GM12872 (cell line): ENCODE measurements at regions not wholly inside any gene's neighbourhood (a gene's known extent, or its start where the extent isn't known, plus 50 kb on each side); places are given as distances from the start of the nearest gene placed in this dataset.

Source experiments
- CTCF ChIP-seq: IDR thresholded peaks from 3 replicates; pipeline ENCODE4 v1.5.1; 2011; ENCODE audit warnings: low read depth, mild to moderate bottlenecking, low read length, moderate library complexity; ENCODE audit not compliant: insufficient read depth

DNA sequence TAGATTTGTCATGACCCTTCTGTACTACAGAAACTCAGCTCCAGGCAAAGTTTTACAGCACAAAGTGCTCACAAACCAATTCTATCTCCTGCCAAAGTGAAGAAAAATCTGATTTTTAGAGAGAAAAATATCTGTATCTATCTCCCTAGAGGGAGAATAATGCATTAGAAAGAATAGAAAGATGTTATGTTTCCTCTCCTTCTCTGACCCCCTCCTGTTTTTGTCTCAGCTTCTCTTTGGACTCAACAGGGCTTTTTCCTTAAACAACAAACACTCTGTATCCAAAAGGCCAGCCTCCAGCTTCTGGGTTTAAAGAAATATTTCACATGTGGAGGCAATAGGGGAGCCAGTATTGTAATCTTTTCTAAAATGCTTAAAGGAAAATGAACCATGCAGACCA is 627.4 kb downstream of the REEP3 start:
- no peak for TF ChIP-seq CTCF

DNA sequence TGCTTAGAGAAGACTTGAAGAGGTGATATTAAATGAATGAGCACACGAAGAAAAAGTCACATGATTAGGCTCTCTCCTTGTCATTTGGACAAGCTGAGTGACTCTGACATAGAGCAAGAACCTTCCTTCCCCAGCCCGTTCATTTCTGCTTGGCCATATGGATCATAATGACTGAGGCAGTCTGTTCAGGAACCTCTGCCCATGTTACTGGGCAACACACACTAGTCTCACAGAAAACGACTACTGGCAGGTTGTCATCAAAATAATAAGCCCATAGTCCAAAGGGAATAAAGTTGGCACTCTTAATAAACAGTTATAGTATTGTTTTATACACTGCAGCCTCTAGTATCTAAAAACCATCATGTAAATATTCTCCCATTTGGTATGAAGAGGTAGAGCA is 635.0 kb downstream of the REEP3 start:
- TF ChIP-seq CTCF = no peak

DNA sequence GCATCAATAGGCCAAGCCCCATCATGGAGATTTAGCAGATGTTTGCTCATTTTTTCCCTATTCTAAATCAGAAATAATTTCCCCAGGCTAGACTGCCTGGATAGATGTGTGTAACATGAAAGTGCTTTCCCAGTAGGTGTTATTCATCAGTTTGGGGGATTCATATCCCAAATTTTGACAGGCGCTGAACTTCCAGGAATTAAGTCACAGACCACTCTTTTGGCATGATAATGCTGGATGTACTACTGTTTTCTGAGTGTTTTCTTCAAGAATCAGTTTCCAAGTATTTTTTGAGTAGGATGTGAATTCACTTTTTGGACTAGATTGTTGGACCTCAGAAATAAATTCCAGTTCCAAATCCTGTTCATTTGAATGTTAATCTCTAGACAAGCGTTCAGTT is 637.4 kb downstream of the REEP3 start:
- TF ChIP-seq CTCF = no peak

- TF ChIP-seq CTCF = no peak
Observed at GRCh38 chr10:64159910-64160872, 639.0 kb downstream of the REEP3 start.

GRCh38 chr10:64170791-64171190 is 649.6 kb downstream of the REEP3 start:
- TF ChIP-seq CTCF = no peak

- TF ChIP-seq CTCF = no peak
Observed at GRCh38 chr10:64173826-64174225, 652.6 kb downstream of the REEP3 start.

GRCh38 chr10:64174666-64175255 is 653.6 kb downstream of the REEP3 start:
- TF ChIP-seq CTCF = no peak
